MCF 10A (cell line): ENCODE measurements at regions not wholly inside any gene's neighbourhood (a gene's known extent, or its start where the extent isn't known, plus 50 kb on each side); places are given as distances from the start of the nearest gene placed in this dataset.
A peak's percentile ranks its signal among the peaks of the same experiment; 100 is the strongest.

Experiments used
- BruUV-seq: library from RNA; stranded (reverse); fragments of 400-500 nt; replicated peaks from 2 replicates; lab custom pipeline; 2021; lab: Mats Ljungman, UMichigan
- CTCF ChIA-PET: fragments of 300-600 bp; sonication (Branson Sonifier 250); formaldehyde crosslinking; extraction: SDS; loops from one replicate; lab custom pipeline; 2021; ENCODE audit warnings: antibody characterized with exemption, inconsistent platforms; lab: Yijun Ruan, JAX
- POLR2A ChIA-PET: fragments of 300-600, 350-650 bp; sonication (Branson Sonifier 250); formaldehyde crosslinking; extraction: SDS; loops from one replicate; lab custom pipeline; 2020; ENCODE audit warnings: antibody characterized with exemption, inconsistent platforms; lab: Yijun Ruan, JAX
- DNase-seq: peaks from one replicate; pipeline ENCODE4 v3.0.0-alpha.2; 2018; ENCODE audit not compliant: unreplicated experiment
- H3K27ac Mint-ChIP-seq: one replicate; pipeline ENCODE4 v1.8.0; 2022; ENCODE audit warnings: mild to moderate bottlenecking, low read depth, mixed read lengths; ENCODE audit not compliant: unreplicated experiment
- H3K27me3 Mint-ChIP-seq: one replicate; pipeline ENCODE4 v1.8.0; 2022; ENCODE audit warnings: mixed read lengths; ENCODE audit not compliant: insufficient read depth, unreplicated experiment
- H3K36me3 Mint-ChIP-seq: one replicate; pipeline ENCODE4 v1.8.0; 2022; ENCODE audit warnings: mild to moderate bottlenecking, moderate library complexity, mixed read lengths; ENCODE audit not compliant: insufficient read depth, unreplicated experiment
- H3K4me1 Mint-ChIP-seq: one replicate; pipeline ENCODE4 v1.8.0; 2022; ENCODE audit warnings: mixed read lengths; ENCODE audit not compliant: insufficient read depth, unreplicated experiment
- H3K4me3 Mint-ChIP-seq: one replicate; pipeline ENCODE4 v1.8.0; 2022; ENCODE audit warnings: mild to moderate bottlenecking, moderate library complexity, mixed read lengths; ENCODE audit not compliant: unreplicated experiment
- H3K9me3 Mint-ChIP-seq: one replicate; pipeline ENCODE4 v1.8.0; 2022; ENCODE audit warnings: mixed read lengths; ENCODE audit not compliant: unreplicated experiment
- CTCF ChIP-seq: fragments of 200-600 bp; IDR thresholded peaks from one replicate; pipeline ENCODE4 v1.8.0; 2022; ENCODE audit warnings: antibody characterized with exemption, mild to moderate bottlenecking; ENCODE audit not compliant: unreplicated experiment
- intact Hi-C: fragments of 100-400 bp; cut with micrococcal nuclease; formaldehyde crosslinking; loops from 2 replicates; pipeline ENCODE4 v1.14.1; 2022

DNA sequence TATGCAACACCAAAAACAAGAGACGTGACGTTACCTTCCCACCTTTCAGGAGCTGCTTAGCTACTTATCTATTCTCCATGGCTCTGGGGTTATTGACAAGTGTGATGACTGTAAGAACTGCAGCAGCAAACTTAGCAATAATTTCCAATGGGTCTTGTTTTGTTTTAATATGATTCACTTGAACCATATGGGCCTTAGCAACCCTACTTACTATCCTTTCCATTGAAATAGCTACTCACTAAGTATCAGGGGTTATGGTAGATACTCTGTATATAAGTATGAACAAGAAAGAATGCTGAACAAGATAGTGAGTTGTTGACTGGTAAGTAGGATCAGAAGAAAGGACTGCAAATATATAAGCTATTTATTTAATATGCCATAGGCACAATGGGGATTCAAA lies 69.3 kb upstream of the BBX start:
- H3K4me3 Mint-ChIP-seq: no peak overlapping the region
- BruUV-seq: no TSS peak
- H3K4me1 Mint-ChIP-seq: no peaks in the 10 kb centered on the region
- intact Hi-C loops: no loop called here
- ChIA-PET POLR2A (interaction anchor here (0.8 kb wide), 1 partner anchor 79 kb away, joined by 3 read pairs; no protein-coding TSS in a partner anchor), CTCF (interaction anchor here (0.8 to 1.1 kb wide), 2 partner anchors 22 to 24 kb away, joined by 4 read pairs; no protein-coding TSS in a partner anchor)
- no peak for TF ChIP-seq CTCF
- H3K36me3 Mint-ChIP-seq: no peaks in the 10 kb centered on the region
- no peak for DNase-seq
- H3K27ac Mint-ChIP-seq: no peak overlapping the region
- no peaks in the 10 kb centered on the region for H3K27me3 Mint-ChIP-seq
- H3K9me3 Mint-ChIP-seq: no peaks in the 10 kb centered on the region

- CTCF ChIA-PET: interaction anchor here (0.6 kb wide), 1 partner anchor 489 kb away, joined by 3 read pairs; no protein-coding TSS in a partner anchor
- Mint-ChIP-seq H3K36me3 (no peaks in the 10 kb centered on the region), H3K9me3 (no peaks in the 10 kb centered on the region), H3K27me3 (no peaks in the 10 kb centered on the region), H3K4me1 (peaks cover 6% of the 10 kb centered on the region), H3K4me3 (no peak overlapping the region), H3K27ac (no peak overlapping the region)
- no peak for TF ChIP-seq CTCF
- BruUV-seq: no TSS peak
- intact Hi-C loops: no loop called here
- POLR2A ChIA-PET: interaction anchor here (0.5 to 1.0 kb wide), 3 partner anchors 16 to 271 kb away, joined by 3 read pairs; no protein-coding TSS in a partner anchor
- DNase-seq: no peak
Measured at GRCh38 chr3:107455621-107456020, 67.1 kb upstream of the BBX start.

DNA sequence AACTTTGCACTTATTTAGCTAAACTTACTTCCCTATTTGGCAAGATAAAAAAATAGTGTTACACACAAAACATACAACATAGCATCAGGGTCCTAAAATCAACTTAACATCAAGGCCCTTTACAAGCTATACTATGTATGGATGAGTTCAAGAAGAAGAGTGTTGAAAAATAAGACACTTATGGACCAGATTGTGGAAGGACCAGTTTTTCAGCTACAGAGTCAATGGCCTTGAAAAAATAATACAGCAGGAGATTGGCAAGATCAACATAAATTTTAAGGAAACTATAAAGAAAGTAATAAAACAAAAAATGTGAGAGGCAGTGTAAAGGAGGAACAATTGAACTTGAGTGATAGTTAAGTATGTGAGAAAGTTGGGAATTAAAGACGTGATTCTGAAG lies 66.3 kb upstream of the BBX start:
- Mint-ChIP-seq H3K27me3 (no peaks in the 10 kb centered on the region), H3K36me3 (no peaks in the 10 kb centered on the region), H3K9me3 (no peaks in the 10 kb centered on the region), H3K4me3 (no peak overlapping the region), H3K4me1 (peaks cover 6% of the 10 kb centered on the region), H3K27ac (no peak overlapping the region)
- ChIA-PET CTCF (interaction anchor here (1.1 to 1.9 kb wide), 2 partner anchors 17 to 35 kb away, joined by 3 to 6 read pairs; no protein-coding TSS in a partner anchor), POLR2A (interaction anchor here (0.6 to 1.0 kb wide), 3 partner anchors 17 to 101 kb away, joined by 3 read pairs; no protein-coding TSS in a partner anchor)
- intact Hi-C loops: no loop called here
- TF ChIP-seq CTCF: no peak
- no peak for DNase-seq
- BruUV-seq: no TSS peak

- no peak overlapping the region for H3K4me3 Mint-ChIP-seq
- no peak for TF ChIP-seq CTCF
- no peaks in the 10 kb centered on the region for H3K36me3 Mint-ChIP-seq
- no peaks in the 10 kb centered on the region for H3K9me3 Mint-ChIP-seq
- H3K4me1 Mint-ChIP-seq: peaks cover 6% of the 10 kb centered on the region
- ChIA-PET POLR2A (no interaction called here), CTCF (interaction anchor here (0.6 to 0.7 kb wide), 2 partner anchors 184 to 231 kb away, joined by 3 to 4 read pairs; no protein-coding TSS in a partner anchor)
- intact Hi-C loops: no loop called here
- peak; percentile 44 for DNase-seq
- H3K27me3 Mint-ChIP-seq: no peaks in the 10 kb centered on the region
- BruUV-seq: no TSS peak
- no peak overlapping the region for H3K27ac Mint-ChIP-seq
Measured at GRCh38 chr3:107458871-107459270, 63.9 kb upstream of the BBX start.
